ENCODE measurements at regions not wholly inside any gene's neighbourhood (a gene's known extent, or its start where the extent isn't known, plus 50 kb on each side); places are given as distances from the start of the nearest gene placed in this dataset.
A peak's percentile ranks its signal among the peaks of the same experiment; 100 is the strongest.

DNA sequence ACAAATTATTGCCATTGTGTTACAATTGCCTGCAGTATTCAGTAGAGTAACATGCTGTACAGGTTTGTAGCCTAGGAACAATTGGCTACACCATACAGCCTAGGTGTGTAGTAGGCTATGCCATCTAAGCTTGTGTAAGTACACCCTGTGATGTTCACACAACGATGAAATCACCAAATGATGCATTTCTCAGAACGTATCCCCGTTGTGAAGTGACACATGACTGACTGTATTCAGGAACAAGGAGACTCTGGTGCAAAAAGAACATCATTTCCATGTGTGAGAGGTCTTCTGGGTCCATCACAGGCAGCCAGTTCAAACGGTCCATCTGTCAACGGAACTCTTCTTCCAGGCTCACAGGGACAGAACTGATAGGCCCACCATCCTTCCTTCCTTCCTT, 263.7 kb downstream of the ANAPC1 start:
- no peaks in the 10 kb centered on the region for H3K9me3 ChIP-seq (ENCODE audit: control insufficient read depth in 2 of 3, insufficient read depth in 1 of 3, low read length in 3 of 3)
- intact Hi-C loops (cut with DNase I) = no loop called here
- DNase-seq (no peak), FAIRE-seq (no peak)
- no peak overlapping the region for H3K4me3 ChIP-seq (ENCODE audit: low read length in 3 of 3)
- no peak overlapping the region for H3K27ac ChIP-seq (ENCODE audit: low read depth in 2 of 2, low read length in 2 of 2)
- H3K4me1 ChIP-seq (ENCODE audit: control insufficient read depth in 2 of 3, insufficient read depth in 2 of 3, low read depth in 1 of 3, low read length in 3 of 3) = peaks cover 5 to 13% (median 9%) of the 10 kb centered on the region in 3 donors
- no peaks in the 10 kb centered on the region for H3K27me3 ChIP-seq (ENCODE audit: control insufficient read depth, insufficient read depth, low read length)
- no peak for TF ChIP-seq CTCF (IDR thresholded peaks at IDR 0.05; ENCODE audit: borderline replicate concordance, extremely low read depth, insufficient read depth)
- H3K36me3 ChIP-seq (ENCODE audit: control insufficient read depth in 2 of 3, insufficient read depth in 3 of 3, low read length in 3 of 3) = no peaks in the 10 kb centered on the region
- H3K9ac ChIP-seq (ENCODE audit: low read length in 3 of 3) = no peak overlapping the region

DNA sequence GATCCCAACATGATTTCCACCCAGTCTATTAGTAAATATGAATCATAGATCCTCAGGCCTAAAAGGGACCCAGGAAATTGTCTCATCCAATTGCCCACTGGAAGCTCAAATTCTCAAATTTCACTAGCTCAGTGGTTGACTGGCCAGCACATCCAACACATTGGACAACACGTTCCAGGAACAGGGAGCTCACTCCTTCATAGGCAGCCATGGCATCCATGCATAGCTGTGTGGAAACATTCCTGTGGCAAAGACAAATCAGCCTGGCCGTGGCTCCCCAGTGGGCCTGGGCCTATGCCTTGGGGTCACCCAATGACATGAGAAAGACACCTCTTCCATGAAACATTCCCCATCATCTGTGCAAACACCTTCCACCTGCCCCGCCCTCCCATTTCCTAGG, 261.1 kb downstream of the ANAPC1 start:
- Histone ChIP-seq H3K9ac (ENCODE audit: low read length in 3 of 3) (no peak overlapping the region), H3K27me3 (ENCODE audit: control insufficient read depth, insufficient read depth, low read length) (no peaks in the 10 kb centered on the region), H3K36me3 (ENCODE audit: control insufficient read depth in 2 of 3, insufficient read depth in 3 of 3, low read length in 3 of 3) (no peaks in the 10 kb centered on the region), H3K4me1 (ENCODE audit: control insufficient read depth in 2 of 3, insufficient read depth in 2 of 3, low read depth in 1 of 3, low read length in 3 of 3) (peaks cover 2 to 13% (median 6%) of the 10 kb centered on the region in 3 donors), H3K4me3 (ENCODE audit: low read length in 3 of 3) (no peak overlapping the region), H3K9me3 (ENCODE audit: control insufficient read depth in 2 of 3, insufficient read depth in 1 of 3, low read length in 3 of 3) (no peaks in the 10 kb centered on the region), H3K27ac (ENCODE audit: low read depth in 2 of 2, low read length in 2 of 2) (peak overlapping the region in 1 of 2 donors; percentile 7)
- no peak for TF ChIP-seq CTCF (IDR thresholded peaks at IDR 0.05; ENCODE audit: borderline replicate concordance, extremely low read depth, insufficient read depth)
- FAIRE-seq = no peak
- DNase-seq = no peak
- intact Hi-C loops (cut with DNase I) = no loop called here

DNA sequence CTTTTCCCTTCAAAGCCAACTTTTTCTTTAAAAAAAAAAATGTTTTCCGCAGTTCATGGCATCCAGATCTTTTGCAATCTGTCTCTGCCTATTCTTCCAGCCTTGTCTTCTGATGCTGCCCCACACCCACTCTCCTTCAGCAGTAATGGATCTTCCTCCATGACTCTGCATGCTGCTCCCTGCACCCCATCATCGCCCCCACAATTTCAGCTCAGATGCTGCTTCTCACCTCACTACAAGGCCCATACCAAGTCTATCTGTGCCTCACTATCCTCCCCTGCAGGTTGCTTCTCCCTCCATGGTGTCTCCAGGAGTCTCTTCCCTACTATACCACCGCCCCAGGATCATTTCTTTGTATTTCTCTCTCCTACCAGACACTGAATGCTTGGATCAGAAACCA, 260.6 kb downstream of the ANAPC1 start:
- no peaks in the 10 kb centered on the region for H3K27me3 ChIP-seq (ENCODE audit: control insufficient read depth, insufficient read depth, low read length)
- H3K9me3 ChIP-seq (ENCODE audit: control insufficient read depth in 2 of 3, insufficient read depth in 1 of 3, low read length in 3 of 3) = no peaks in the 10 kb centered on the region
- intact Hi-C loops (cut with DNase I) = no loop called here
- TF ChIP-seq CTCF (IDR thresholded peaks at IDR 0.05; ENCODE audit: borderline replicate concordance, extremely low read depth, insufficient read depth) = no peak
- FAIRE-seq (no peak), DNase-seq (no peak)
- peaks cover 0 to 9% (median under 1%) of the 10 kb centered on the region in 3 donors for H3K4me1 ChIP-seq (ENCODE audit: control insufficient read depth in 2 of 3, insufficient read depth in 2 of 3, low read depth in 1 of 3, low read length in 3 of 3)
- no peak overlapping the region for H3K4me3 ChIP-seq (ENCODE audit: low read length in 3 of 3)
- H3K36me3 ChIP-seq (ENCODE audit: control insufficient read depth in 2 of 3, insufficient read depth in 3 of 3, low read length in 3 of 3) = no peaks in the 10 kb centered on the region
- no peak overlapping the region for H3K27ac ChIP-seq (ENCODE audit: low read depth in 2 of 2, low read length in 2 of 2)
- H3K9ac ChIP-seq (ENCODE audit: low read length in 3 of 3) = no peak overlapping the region

All from kidney (tissue), 13 donors.